NCI-H69 (cell line): ENCODE measurements at regions not wholly inside any gene's neighbourhood (a gene's known extent, or its start where the extent isn't known, plus 50 kb on each side); places are given as distances from the start of the nearest gene placed in this dataset.
"Not testable (repeated sequence)": the region's sequence is repeated elsewhere in the genome, so short reads cannot be mapped to it uniquely, and the experiment has no call there.

Experiments
- DNase-seq: peaks from one replicate; lab custom pipeline; 2025; lab: John Stamatoyannopoulos, UW

DNA sequence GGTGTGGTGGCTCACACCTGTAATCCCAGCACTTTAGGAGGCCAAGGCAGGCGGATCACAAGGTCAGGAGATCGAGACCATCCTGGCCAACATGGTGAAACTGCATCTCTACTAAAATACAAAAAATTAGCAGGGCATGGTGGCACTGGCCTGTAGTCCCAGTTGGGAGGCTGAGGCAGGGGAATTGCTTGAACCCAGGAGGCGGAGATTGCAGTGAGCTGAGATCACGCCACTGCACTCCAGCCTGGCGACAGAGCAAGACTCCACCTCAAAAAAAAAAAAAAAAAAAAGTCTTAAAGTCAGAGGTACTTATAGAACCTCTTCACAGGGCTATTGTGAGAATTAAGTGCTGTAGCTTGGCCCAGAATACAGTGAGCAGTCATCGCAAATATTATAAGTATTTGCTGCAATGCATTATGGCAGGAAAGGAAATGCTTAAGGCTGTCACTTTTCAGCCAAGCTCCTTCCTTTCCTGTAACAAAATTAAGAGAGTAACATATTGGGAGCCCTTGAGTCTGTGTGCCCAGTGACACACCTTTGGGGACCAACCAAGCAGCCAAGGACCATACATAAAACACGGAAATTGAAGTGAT is 110.9 kb upstream of the HAND1 start:
- not testable (repeated sequence) for DNase-seq

- no peak for DNase-seq
Observed at GRCh38 chr5:154588091-154588774, 110.2 kb upstream of the HAND1 start.

DNA sequence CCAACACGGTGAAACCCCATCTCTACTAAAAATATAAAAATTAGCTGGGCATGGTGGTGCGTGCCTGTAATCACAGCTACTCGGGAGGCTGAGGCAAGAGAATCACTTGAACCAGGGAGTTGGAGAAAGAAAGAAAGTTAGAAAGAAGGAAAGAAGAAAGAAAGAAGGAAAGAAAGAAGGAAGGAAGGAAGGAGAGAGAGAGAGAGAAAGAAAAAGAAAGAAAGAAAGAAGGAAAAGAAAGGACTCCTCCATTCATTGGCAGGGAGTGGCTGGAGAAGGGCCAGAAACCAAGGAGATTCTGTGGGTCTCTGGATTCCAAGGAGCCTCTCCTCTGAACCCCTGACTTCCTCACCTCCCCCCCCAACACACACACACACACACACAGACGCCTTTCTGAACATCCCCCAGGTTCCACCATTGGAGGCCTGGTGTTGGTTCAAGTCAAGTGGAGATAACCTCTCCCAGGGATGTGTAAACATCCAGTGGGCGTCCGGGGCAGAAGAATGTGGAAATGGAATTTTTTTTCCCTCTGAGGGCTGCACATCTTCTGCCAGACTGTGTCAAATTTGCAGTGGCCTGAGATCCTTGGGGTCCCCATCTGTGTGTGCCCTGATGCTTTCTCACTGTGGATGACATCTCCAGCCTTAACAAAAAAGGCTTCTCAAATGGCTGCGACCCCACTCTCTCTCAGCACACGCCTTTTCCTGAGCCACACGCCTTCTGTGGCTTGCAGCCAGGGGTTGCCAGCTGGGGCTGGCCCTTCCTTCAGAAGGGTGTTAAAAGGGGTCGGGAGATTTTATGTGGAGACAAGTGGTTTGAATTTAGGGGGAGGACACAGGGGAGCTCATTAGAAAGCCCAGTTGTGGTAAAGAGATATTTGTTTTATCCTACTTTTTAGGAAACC is 109.3 kb upstream of the HAND1 start:
- DNase-seq: peak; percentile 81

DNA sequence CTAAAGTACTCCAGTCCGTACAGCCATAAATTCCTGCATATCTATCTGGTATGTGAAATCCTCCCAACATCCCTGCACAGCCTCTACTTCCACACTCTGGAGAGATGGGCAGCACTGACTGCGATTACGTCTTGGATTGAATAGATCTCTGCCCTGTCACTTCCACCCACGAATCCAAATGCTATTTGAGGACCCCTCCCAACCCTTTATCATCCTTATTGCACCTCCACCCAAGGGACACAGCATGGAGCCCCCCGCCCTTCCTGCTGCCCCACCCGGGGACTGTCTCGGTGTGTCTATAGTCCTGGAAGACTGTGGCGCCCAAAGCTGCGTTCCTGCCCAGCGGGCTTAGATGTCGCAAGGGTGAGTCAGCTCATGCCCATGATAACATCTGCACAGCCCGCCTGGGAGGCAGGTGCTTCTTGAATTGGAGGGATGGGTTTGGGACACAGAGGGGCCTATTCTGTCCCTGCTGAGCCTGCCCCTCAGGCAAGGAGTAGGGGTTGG is 105.7 kb upstream of the HAND1 start:
- DNase-seq: peak; percentile 53

DNA sequence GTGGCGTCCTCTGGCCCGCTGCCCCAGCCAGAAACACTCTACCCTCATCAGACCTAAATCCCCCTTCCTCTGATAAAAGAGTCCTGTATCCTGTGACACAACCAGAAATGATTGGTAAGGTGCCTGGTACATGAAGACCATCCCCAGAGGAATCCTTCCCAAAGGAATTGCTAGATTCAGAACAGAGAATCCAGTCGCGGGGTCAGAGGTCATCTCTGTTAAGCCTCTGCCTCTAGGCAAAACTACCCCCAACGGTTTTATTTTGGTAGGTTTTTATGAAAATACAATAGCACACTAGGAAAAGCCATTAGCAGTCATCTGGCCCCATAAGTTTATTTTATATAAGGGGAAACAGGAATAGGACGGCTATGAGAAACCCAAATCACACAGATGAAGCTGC is 102.4 kb upstream of the HAND1 start:
- DNase-seq: peak; percentile 50

- no peak for DNase-seq
Observed at GRCh38 chr5:154577416-154577815, 99.4 kb upstream of the HAND1 start.

DNA sequence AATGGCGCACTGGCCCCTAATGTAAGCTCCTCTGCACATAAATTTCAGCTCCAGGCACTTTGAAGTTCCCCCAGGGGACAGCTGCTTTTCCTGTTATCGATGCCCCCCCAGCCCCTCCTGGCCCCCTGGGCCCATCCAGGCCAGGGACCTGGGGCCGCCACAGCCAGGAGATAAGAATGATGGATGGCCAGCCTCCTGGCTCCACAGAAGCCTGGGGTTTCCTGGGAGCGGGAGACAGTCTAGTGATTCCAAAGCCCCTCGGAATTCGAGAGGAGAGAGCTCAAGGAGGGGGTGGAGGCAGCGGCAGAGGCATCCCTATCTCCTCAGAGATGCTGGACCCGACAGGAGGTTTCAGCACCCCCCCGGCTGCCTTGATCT is 98.4 kb upstream of the HAND1 start:
- DNase-seq: no peak

- peak; percentile 69 for DNase-seq
Observed at GRCh38 chr5:154575546-154576428, 97.8 kb upstream of the HAND1 start.

DNA sequence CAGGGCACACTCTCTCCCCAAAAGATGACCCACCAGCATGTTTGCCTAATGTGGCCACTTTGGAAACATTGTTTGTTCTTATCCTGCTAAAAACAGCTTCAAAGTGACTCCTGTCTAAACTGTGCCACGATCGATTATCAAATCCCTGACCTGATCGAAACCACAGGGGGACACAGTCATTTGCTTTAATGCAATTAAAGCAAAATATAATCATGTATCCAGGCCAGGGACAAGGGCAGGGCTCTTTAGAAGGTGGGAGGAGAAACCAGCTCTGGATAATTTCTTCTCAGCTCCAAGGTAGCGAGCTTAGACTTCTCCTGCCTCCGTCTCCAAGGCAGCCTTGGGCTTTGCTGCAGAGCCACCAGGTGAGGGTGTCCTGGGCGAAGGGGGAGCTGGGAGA is 95.0 kb upstream of the HAND1 start:
- DNase-seq: no peak

GRCh38 chr5:154571325-154572035 is 93.5 kb upstream of the HAND1 start:
- no peak for DNase-seq

DNA sequence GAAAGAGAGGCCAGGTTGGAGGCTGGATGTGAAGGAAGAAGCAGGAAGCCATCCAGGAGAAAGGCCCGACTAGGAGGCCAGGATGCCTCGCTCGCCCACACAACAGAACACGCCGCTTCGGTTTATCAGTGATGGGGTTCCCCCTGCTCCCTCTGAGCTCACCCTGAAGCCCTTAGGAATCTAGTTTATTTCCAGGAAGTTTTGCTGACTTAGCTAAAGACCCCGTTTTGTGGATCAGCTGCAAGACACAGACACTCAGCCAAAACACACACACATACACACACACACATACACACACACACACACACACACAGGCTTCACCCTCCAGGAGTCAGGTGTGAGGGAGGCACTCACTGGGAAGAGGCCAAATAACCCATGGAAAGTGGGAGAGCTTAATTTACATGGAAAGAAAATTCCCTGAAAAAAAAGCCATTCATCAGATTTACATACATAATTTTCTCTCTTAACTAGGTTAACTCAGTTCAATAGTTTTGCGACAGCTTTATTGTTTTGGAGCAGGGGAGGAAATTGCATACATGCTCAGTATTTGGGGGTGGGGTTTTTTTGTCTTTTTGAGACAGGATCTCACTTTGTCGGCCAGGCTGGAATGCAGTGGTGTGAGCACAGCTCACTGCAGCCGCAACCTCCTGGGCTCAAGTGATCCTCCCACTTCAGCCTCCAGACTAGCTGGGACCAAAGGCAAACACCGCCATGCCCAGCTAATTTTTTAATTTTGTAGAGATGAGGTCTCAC is 92.7 kb upstream of the HAND1 start:
- no peak for DNase-seq

DNA sequence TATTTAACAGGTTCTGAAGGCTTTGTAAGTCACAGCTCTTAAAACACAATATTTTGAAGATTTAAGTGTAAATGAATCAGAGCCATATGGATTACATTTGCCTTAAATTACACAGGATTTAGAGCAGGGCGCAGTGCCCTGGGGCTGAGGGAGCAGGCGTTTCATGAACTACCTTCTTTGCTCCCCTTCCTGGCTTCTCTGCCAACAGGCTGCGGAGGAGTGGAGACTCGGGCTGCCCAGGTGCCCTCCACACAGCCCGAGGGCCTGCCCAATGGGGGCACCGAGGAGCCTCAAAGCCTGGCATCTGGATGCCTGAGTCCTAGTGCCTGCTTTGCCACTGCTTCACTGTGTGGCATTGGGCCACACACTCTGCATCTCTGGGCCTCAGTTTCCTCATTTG is 90.6 kb upstream of the HAND1 start:
- peak; percentile 33 for DNase-seq

GRCh38 chr5:154567155-154567554 is 89.1 kb upstream of the HAND1 start:
- DNase-seq: peak; percentile 37

GRCh38 chr5:154566146-154566680 is 88.2 kb upstream of the HAND1 start:
- DNase-seq: no peak

GRCh38 chr5:154565123-154565522 is 87.1 kb upstream of the HAND1 start:
- no peak for DNase-seq

- no peak for DNase-seq
Observed at GRCh38 chr5:154562244-154562880, 84.3 kb upstream of the HAND1 start.

DNA sequence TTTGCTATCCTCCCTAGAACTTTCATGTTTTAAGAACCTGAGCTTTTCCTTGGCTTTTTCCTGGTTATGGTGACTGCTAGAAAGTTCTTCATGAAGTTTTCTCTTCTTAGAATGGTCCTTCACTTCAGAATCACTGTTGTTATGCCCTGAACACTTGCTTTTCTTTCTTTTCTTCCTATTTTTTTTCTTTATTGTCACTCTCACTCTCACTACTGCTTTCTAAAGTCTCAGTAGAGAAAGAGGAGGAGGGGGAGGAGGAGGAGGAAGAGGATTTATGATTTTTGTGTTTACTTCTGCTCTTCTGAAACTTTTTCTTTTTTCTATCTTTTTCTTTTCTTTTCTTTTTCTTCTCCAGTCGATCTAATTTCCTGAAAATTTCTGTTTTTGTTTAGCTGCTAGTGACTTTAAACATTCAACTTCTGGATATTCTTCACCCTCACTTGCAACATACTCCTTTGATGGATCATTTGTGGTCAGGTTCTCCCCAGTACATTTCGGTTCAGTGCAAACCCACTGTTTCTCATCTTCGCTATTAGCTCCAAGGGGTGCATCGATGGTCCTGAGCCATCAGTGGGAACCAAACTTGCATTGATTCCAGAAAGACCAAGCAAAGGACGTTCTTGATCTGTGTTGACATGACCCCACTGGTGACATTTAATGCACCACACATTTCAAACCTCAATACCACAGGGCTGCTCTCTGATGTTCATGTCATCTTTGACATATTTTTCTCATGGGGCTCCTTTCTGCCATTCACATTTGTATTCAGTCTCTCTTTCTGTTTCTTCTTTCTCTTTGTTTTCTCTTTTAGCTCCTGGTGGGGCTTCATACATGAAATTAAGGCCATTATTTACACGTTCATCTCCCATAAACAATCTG is 81.6 kb upstream of the HAND1 start:
- no peak for DNase-seq

DNA sequence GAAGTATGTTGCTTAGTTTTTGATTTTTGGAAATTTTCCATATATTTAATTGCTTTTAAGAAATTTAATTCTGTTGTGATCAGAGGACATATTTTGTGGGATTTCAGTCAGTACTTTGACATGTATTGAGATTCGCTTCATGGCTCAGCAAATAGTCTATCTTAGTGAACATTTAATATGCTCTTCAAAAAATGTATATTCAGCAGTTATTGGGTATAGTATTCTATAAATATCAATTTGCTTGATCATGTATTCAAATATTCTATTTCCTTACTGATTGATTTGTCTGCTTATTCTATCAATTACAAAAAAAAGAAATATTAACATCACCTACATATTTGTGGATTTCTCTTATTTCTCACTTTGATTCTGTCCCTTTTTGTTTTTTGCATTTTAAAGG is 79.5 kb upstream of the HAND1 start:
- no peak for DNase-seq

DNA sequence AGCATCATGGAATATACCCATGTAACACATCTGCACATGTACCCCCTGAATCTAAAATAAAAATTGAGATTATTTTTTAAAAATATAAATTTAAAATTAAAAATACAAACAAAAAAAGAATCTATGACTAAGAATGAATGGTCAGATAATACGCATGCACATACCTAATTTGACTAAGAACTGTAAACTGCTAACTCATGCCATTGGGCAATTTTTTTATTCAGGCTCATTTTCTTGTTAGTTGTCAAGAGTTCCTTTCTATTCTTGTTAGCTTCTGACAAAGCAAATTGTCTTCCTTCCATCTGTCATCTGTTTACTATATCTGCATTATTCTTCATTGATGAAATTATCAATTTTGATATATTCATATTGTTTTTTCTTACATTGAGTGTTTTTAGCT is 69.5 kb upstream of the HAND1 start:
- no peak for DNase-seq
